HG03139 (cell line): ENCODE measurements at regions not wholly inside any gene's neighbourhood (a gene's known extent, or its start where the extent isn't known, plus 50 kb on each side); places are given as distances from the start of the nearest gene placed in this dataset.

Experiments
- ATAC-seq: cut with Tn5 transposase; IDR thresholded peaks from one replicate; pipeline ENCODE4 v1.9.1; 2021; ENCODE audit not compliant: unreplicated experiment

DNA sequence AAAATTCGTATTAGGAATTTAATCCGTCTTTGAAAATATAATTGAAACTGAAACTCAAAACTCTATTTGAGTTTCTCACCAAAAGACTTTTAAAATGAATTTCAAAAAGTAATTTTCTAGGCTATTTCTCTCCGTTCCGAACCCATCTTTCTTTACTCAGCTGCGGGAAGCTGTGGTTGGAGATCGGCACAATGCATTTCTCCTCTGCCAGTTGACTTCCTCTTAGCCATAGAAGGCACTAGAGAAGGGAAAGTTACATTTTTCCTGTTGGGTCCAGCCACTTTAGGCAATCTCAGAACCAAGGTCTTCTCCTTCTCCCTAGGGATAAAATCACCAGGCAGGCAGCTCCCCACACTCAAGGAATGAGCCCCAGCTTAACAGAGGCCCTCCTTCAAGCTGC, 133.6 kb upstream of the COL1A2 start:
- ATAC-seq, result no peak

DNA sequence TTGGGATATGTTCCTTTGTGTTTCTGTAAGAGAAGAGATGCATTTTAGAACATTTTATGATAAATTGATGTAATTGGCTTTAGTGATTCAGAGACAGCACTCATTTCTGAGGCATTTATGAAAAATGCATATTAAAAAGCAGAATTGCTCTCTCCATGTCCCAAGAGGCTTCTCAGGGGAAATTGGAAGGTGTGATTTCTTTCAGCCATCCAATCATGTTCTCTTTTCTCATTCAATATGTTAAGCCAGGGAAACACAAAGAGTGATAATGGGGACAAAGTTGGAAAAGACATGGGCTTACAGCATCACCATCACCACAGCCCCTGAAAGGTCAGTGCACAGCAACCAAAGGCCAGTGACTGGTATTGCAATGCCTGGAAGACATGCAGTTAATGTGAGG, 129.9 kb upstream of the COL1A2 start:
- ATAC-seq, result no peak

DNA sequence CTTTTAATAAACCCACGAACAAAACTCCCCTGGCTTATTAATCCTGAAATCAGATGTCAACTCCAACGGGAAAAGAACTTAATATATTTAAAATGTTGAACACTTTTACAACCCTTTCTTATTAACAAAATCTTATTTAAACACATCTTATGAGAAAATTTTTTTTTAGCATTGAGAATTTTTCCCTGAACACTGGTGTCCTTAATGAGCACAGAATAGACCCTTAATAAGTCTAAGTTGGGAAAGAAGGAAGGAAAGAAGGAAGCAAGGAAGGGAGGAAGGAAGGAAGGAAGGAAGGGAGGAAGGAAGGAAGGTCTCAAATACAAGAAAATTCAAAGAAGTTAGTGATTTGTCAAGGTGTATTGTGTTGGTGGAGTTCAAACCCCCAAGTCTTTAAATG, 129.2 kb upstream of the COL1A2 start:
- ATAC-seq, result no peak

DNA sequence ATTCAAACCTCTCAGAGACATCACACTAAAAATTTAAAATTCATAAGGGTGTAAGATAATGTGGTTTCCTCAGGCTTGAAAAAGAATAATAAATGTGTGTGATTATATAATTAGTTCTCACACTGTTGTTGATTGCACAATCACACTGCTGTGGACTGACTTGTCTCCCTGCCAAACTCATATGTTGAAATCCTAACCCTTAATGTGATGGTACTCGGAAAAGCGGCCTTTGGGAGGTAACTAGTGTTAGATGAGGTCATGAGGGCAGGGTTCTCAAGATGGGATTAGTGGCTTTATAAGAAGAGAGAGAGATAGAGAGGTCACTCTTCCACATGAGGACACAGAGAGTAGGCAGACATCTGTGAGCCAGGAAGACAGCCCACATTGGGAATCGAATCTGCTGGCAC, 128.5 kb upstream of the COL1A2 start:
- no peak for ATAC-seq

DNA sequence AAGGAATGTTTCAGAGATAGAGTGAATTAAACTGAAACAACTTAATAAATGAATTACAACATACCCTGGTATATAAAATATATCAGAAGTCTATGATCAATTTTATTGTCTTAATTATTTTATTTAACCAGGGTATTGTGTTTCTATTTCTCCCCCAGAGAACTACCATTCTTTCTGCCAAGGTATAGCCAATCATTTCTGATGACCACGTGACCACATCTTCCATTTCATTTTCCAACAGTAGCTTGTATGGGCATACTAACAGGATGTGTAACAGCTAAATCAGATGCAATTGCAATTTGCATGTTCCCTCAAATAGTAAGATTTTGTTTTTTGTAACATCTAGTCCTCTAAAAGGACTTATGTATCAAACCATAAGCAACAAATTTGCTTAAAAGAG, 123.9 kb upstream of the COL1A2 start:
- ATAC-seq, result no peak

DNA sequence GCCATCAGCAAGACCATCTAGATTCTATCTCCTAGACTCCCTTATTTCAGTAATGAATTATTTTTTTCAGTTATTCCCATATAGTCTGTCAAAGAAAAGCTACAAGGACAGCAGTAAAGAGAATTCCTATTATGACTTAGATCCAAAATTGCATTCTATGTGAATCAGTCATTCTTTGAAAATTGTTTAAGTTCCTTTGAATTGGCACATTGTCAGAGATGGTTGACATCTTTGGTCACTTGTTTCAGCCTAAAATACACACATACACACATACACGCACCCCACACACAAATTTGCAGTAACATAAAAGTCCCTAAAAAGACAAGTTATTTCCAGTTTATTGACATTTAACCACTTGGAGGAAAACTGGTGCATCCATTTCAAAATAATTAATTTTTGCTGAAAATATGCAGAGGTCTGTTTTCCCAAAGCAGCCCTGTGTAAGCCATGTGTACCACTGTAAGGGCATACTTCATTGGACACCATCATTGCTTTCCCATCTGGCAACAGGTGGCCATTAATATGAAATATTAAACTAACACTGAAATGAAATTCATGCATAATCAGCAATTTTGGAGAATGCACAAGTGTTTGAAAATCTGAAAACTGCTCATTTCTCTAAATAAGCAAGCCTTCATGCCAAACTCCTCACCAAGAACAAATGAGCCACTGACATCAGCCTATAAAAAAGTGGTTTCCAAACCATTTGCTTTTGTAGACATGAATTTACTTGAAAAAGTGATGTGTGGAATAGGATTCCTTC, 121.7 kb upstream of the COL1A2 start:
- no peak for ATAC-seq

DNA sequence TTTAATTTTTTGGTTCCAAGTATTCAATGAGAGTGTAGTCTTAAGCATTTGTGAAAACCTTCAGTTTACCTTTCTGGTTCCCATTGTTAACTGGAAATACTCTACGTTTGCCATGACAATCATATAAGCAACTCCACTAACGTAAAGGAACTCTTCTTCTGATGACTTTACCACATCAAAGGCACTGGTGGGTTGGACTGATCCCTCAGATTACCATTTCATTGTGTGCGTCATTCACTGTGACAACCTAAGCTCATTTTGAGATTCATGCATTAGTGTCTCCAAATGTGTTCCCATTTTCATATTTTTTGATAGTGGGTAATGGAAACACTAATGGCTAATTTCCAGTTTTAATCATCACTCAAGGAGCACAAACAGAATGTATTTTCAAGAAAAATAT, 119.9 kb upstream of the COL1A2 start:
- ATAC-seq, result no peak

DNA sequence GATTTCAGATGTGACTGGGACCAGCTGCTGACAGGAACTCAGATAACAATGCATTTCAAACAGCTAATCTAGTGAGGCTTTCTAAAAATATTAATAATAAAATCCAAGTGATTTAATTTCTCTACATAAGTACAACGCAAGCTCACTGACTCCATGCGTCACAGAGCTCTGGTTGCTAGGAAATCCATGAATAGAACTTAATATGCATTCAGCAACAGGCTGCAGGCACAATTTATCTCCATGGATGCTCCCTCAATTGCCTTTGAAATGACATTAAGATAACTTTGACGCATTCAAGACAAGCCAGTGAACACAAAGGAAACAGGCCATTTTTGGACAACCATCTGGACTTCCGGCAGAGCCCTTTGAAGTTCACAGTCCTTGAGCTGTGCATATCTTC, 118.7 kb upstream of the COL1A2 start:
- no peak for ATAC-seq

DNA sequence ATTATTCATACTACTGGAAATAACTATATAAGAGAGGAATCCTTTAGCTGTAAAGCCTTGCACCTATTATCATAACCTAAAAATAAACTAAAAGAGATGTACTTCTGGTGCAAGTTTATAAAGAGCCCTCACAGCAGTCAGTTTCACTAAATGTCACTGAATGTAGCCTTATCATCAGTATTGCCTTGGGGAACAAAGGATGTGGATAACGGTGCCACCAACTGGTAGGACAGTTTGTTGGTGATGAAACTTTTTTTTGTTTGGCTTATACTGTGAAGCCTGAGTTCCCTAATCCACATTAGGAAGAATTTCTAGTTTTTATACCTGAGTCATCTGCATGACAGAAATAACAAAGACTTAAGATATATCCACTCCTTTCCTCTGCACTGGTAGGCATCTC, 117.9 kb upstream of the COL1A2 start:
- ATAC-seq, result no peak

DNA sequence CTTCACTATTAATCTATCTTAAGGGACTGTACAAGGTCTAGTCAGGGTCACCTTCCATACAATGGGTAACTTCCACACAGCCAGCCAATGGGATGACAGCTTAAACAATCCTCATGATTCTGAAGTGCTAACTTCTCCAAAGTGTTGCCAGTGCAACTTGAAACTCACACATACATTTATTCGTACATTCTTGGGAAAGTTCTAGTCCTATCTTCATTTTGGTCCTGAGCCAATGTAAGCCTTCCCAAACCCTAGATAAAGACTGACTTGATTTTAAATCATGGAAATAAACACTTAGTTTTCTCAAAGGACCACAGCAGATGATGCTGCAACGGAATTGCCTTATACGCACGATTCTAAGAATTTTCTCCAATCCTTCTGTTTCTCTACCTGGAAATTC, 117.5 kb upstream of the COL1A2 start:
- ATAC-seq, result no peak

DNA sequence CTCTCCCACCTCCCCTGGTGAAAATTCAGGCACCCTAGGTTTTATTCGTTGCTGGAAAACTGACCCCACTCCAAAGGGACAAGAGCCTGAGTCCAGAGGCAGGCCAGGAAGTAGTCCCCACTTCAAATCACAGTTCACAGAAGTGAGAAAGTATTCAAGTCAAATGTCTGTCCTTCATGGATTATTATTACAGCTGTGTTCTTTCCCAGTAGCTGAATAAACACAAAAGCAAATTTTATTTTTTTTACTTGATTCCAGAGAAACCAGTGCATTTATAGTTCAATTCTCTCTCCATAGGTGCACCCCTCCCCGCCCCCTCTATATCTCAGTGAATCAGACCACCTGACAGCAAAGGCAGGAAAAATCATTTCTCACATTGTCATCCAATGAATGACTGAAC, 113.8 kb upstream of the COL1A2 start:
- no peak for ATAC-seq

DNA sequence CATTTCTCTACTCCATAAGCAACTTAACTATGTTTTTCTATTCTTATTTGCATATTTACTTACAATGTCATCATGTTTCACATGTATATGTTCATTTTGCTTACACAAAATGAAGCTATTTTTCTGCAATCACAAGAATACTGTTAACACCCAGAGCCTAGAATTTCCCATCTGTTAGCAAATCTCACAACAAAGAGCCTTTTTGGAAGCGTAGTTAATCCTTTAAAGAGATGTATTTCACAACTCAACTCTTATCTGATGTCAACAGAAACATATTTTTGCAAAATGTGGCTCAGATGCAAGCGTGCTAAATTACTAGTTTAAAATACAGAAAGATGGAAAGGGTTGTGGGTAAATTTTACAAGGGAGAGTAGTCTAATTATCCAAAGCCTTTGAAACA, 110.6 kb upstream of the COL1A2 start:
- ATAC-seq, result no peak

DNA sequence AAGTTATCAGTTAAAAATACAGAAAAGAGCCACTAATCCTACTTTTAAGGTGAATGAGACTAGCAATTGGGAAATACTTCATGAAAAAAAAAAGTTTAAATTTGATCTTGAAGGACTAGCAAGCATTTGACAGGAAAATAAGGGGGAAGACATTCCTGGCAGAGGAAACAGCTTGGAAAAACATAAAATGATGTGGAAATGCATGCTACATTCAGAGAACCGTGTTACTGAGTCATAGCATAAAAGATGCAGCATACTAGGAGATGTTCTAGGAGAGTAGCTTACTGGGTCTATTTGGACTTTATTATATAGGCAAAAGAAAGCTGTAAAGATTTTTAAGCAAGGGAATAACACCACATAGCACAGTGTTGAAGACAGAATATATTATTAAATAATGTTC, 108.6 kb upstream of the COL1A2 start:
- no peak for ATAC-seq

DNA sequence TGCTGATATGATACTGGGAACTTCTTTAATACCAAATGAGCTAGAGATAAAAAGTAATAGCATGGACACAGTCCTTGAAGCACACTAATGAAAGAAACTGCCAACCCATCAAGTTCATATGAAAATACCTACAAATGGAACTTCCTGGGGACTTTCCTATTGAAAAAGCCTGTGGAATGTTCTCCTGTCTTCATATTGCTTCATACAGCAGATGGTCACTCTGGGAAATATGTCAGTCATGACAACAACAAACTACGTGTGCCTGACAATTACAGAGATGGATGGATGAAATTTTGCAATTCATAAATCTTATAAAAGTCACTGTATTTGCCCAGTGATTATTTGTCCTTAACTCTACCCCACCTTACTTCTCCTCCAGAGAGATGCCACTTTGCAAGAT, 106.6 kb upstream of the COL1A2 start:
- no peak for ATAC-seq

DNA sequence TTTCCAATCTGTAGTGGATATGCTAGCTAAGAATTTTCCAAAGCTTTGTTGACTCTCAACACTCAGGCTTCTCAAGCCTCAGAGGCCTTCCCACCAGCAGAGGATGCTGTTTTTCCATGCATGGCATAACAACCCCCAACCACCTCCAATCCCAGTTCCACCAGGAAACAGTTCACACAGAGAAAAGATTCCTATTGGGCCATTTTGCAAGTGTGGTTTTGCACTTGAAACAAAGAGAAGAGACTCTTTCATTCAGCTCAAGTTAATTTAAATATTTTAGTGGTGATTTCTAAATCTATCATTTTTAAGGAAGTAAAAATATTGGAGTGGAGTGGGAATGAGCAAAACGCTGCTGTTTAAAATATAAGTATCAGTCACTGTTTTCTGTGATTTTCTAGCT, 105.6 kb upstream of the COL1A2 start:
- ATAC-seq, result no peak

DNA sequence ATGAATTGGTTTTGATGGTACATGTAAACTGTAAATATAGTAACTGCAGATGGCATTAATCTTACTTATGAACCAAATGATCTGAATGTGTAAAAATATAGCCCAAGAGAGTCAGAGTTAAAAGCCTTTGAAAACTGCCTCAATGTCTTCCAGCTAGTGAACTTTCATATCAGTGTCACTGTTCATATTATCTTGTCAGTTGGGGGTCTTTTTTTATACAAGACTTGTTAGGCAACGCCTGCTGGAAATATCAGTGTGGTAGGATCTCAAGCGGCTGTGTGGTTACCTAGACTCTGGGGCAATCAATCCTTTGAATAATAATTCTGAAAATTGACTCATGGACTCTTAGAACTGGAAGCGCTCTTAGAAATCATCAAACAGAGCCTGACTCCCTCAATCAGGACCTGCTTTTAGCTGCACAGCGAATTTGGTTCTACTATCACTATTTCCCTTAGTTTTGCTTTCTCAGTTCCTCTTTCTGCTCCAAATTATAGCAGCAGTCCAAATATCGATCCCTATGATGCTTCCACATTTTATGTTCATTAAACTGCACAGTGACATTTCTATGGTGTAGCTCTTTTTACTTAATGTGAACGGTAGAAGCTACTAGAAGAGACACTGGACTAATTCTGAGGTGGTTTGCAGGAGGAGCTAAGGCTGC, 100.1 kb upstream of the COL1A2 start:
- no peak for ATAC-seq

DNA sequence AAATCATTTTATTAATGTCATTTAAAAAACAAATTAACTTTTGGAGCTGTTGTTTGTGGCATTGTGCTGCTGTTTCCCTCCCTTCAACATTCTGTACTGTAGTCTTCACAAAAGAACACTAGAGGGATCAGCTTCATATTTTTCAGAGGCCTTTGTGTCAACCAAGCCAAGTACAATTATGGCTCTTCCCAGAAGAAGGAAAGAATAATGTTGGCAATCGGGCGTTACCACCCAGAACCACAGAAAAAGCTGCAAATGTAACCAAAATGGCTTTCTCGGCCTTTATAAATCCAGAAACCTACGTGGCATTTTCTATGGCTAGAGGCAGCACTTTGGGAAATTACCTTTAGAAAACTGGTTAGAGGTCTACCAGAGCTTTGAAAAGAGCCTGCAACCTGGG, 98.8 kb upstream of the COL1A2 start:
- no peak for ATAC-seq

DNA sequence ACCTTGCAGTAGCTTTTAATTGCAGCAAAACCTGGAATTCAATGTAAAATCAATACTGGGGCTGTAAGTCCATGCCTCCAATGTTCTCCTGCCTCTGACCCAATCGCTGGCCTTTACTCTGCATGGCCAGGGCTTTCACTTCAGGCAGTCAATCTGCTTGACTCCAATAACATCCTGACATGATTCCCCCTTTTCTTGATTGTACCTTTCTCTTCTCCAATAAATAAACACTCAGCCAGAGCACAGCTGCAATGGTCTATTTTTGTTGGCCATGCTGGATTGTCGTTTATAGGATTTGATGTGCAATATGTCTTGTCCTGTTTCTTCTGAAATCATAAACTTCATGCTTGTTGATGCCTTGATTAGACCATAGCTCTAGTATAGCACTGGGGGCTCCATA, 97.8 kb upstream of the COL1A2 start:
- ATAC-seq, result no peak

DNA sequence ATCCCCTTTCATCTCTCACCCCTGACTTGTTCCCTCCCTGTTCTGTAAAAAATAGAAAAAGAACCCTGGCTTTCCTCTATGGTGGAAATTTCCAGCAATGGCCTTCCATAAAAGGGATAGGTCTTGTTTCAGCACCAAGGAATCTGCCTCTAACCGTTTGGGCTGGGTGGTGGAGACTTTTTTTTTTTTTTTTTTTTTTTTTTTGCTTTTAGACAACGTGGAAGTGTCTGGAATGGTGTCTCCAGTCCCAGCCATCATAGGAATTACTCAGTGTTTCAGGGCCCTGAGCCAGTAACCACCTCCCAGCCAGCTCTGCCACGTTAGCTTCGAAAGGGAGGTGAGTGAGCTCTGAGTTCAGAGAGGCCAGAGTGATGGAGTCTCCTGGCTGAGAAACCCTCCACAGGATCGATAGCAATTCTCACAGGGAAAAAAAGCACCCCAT, 97.3 kb upstream of the COL1A2 start:
- no peak for ATAC-seq

DNA sequence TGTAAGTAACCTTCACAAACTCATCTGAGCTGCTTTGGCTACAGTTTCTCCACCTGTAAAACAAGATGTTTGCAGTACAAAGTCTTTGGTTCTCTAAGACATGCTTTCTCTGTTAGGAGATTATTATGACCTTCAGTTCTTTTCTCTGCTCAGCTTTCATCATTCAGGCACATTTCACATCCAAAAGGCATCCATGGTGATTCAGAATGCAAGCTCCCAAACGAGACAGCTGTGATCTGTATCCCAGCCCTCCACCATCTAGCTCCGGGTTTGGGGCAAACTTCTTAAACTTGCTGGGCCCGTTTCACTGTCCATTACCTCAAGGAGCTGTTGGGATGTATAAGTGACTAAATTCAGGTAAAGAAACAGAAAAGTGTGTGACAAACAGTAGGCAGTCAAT, 95.8 kb upstream of the COL1A2 start:
- no peak for ATAC-seq

DNA sequence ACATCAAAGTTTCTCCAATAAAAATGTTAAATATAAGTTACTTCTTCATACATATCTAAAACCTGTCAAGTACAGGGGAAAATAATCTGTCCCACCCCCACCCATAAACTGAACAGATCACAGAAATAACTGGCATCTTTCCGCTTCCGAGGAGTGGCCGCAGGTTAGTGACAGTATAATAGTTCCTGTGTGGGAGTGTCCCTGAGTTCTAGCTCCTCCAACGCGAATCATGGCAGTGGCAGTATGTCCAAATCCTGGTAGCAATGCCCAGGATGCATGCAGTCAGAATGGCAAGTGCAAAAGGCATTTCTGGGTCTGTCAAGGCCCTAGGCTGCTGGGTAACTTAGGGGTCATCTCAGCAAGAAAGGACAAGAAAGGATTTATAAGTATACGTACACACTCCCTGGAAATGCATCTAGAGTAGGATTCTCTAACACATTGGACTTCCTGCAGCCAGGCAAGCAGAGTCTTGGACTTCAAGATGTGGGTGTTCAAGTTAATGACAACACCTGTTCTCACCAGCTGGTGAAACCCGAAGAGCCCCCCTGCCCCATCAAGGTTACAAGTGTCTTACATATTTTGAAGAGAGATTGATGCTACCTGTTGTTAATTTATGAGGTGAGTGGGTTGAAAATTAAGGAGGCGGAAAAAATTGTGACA, 94.4 kb upstream of the COL1A2 start:
- ATAC-seq, result no peak

DNA sequence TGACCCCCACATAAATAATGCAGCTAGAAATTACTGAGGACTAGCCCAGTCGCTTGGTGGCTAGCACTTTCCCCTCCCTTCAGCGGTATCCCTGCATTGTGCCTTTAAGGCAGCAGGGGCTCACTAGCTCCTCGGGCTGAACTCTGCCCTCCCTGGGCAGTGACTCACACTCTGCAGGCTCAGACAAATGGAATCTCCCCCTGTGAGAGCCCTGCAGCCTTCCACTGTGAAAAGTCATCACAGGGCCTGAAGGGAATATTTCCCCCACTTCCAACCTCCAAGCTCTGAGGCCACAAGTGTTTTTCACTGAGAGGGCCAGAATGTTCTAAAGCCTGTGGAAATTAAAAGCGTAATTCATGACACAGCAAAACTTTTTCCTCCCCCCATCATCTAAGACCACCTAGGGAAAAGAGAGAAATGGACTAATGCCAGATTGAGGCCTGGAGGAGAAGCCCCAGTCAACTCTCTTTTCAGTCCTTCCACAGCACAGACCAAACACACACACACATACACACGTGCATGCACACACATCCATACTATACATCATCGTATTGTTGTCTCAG, 93.6 kb upstream of the COL1A2 start:
- ATAC-seq, result no peak
